ENCODE measurements at regions not wholly inside any gene's neighbourhood (a gene's known extent, or its start where the extent isn't known, plus 50 kb on each side); places are given as distances from the start of the nearest gene placed in this dataset.
"Not testable (repeated sequence)": the region's sequence is repeated elsewhere in the genome, so short reads cannot be mapped to it uniquely, and the experiment has no call there.

DNA sequence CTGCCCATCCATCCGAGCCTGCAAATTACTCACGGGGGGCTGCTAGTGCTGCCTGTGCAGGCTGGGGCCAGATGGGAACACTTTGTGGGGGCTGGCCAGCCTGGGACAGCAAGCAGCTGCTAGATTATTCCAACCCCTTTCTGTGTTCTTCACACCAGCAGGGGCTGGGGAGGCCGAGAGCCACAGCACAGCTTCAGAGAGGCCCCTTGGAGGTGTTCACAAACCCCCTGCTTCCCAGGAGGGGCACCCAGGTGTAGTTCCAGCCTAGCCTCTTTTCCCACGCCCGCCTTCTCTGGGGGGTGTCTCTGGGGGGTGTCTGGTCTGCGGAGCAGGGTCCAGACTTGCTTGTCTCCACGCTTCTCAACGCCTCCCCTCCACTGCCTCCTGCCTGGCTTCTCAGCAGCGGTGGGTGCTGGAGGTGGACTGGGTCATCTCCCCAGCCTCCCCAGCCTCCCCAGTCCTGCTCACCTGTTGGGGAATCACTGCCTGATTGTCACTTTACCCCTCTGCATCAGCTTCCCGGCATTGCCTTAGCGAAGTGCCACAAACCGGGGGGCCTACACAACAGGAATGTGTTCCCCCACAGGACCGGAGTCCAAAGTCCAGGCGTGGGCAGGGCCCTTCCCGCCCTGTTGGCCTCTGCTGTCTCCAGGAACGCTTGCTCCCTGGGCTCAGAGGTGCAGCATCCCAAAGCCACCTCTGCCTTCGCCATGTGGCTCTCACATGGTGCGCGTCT is 74.0 kb upstream of the EN2 start (continued):
- TF ChIP-seq NFRKB (IDR thresholded peaks at IDR 0.05; ENCODE audit: low read depth), result no peak
- TF ChIP-seq MCM7 (IDR thresholded peaks at IDR 0.05), result no peak
- TF ChIP-seq, protein P1, sequence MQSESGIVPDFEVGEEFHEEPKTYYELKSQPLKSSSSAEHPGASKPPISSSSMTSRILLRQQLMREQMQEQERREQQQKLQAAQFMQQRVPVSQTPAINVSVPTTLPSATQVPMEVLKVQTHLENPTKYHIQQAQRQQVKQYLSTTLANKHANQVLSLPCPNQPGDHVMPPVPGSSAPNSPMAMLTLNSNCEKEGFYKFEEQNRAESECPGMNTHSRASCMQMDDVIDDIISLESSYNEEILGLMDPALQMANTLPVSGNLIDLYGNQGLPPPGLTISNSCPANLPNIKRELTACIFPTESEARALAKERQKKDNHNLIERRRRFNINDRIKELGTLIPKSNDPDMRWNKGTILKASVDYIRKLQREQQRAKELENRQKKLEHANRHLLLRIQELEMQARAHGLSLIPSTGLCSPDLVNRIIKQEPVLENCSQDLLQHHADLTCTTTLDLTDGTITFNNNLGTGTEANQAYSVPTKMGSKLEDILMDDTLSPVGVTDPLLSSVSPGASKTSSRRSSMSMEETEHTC (IDR thresholded peaks at IDR 0.05), result no peak

DNA sequence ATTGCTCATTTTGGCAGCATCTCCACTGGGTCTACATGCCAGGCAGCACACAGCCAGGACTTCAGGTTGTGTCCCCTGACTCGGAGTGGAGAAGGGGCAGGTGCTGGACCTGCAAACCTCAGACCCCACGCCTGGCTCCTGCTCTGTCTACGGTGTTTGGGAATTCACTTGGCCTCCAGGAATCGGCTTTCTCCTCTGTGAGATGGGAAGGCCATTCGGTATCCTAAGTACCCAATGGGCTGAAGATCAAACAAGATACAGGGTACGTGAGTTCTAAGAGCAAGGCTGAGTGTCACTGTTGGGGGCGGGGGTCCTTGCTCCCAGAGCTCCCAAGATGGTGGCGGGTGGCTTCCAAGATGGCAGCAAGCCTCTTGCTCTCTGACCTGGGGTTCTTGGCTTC is 73.2 kb upstream of the EN2 start:
- POLR2A ChIA-PET, result interaction anchor here (0.6 to 1.8 kb wide), 2 partner anchors 11 to 162 kb away, joined by 3 to 4 read pairs; no protein-coding TSS in a partner anchor
- H3K27ac ChIP-seq (ENCODE audit: extremely low read depth, low read depth, low read length), result no peak overlapping the region
- H3K4me1 ChIP-seq (replicated peaks in 1 of 2; ENCODE audit: control insufficient read depth in 2 of 2, insufficient read depth in 2 of 2, low read length in 2 of 2), result peaks cover 0 to 17% of the 10 kb centered on the region in 2 experiments; a peak in 1 of 5 replicates
- H4K20me1 ChIP-seq (replicated peaks; ENCODE audit: control insufficient read depth, insufficient read depth, low read length), result peaks cover 28% of the 10 kb centered on the region; the same call in 1 of the 2 replicates
- no TSS peak for BruUV-seq (replicated peaks)
- no peaks in the 10 kb centered on the region for H3K9me3 ChIP-seq (replicated peaks; ENCODE audit: control insufficient read depth, insufficient read depth, low read depth, low read length)
- FAIRE-seq (no peak), ATAC-seq (no peak), DNase-seq (ENCODE audit: extremely low read depth in 1 of 4, low spot score in 3 of 4) (no peak)
- CTCF ChIA-PET (ENCODE audit: low intra/inter-chr PET ratio), result no interaction called here
- no peak overlapping the region for H3K9ac ChIP-seq (ENCODE audit: insufficient read depth in 1 of 2, low read depth in 2 of 2, low read length in 2 of 2)
- intact Hi-C loops (cut with micrococcal nuclease), result loop anchor here (5.0 kb wide), 1 partner anchor 148 kb away; no protein-coding TSS in a partner anchor
- H3K4me3 ChIP-seq, result no peak overlapping the region
- H3K27me3 ChIP-seq (ENCODE audit: control insufficient read depth in 2 of 2, insufficient read depth in 2 of 2, low read length in 2 of 2), result peaks cover 76 to 91% of the 10 kb centered on the region in 2 experiments
- in situ Hi-C loops (cut with MboI), result loop anchor here (25.0 kb wide), 1 partner anchor 378 kb away; no protein-coding TSS in a partner anchor
- 1% methylated on average over 8 of the region's 8 CpGs for WGBS (ENCODE audit: insufficient coverage, low coverage, missing lambda C conversion rate)
- no peak for TF ChIP-seq FOXK1 (CRISPR knock-in tag; IDR thresholded peaks at IDR 0.05; ENCODE audit: borderline replicate concordance)
- no peak for TF ChIP-seq GABPB2 (CRISPR knock-in tag; conservative IDR thresholded peaks at IDR 0.05)
- no peak for TF ChIP-seq TOE1 (IDR thresholded peaks at IDR 0.05; ENCODE audit: borderline replicate concordance)
- no peak for TF ChIP-seq TOE1 (CRISPR knock-in tag; IDR thresholded peaks at IDR 0.05; ENCODE audit: borderline replicate concordance, low read depth)
- TF ChIP-seq ZNF695 (CRISPR knock-in tag; IDR thresholded peaks at IDR 0.05), result no peak
- H3K9me1 ChIP-seq (ENCODE audit: control insufficient read depth, insufficient read depth, low read length), result no peaks in the 10 kb centered on the region
- no peak overlapping the region for H2AFZ ChIP-seq (ENCODE audit: low read depth, low read length)
- no peaks in the 10 kb centered on the region for H3K79me2 ChIP-seq (ENCODE audit: control insufficient read depth, insufficient read depth, low read length)
- H3K36me3 ChIP-seq (ENCODE audit: control insufficient read depth, insufficient read depth, low read length), result no peaks in the 10 kb centered on the region
- H3K4me2 ChIP-seq (ENCODE audit: insufficient read depth, low read length), result no peak overlapping the region

DNA sequence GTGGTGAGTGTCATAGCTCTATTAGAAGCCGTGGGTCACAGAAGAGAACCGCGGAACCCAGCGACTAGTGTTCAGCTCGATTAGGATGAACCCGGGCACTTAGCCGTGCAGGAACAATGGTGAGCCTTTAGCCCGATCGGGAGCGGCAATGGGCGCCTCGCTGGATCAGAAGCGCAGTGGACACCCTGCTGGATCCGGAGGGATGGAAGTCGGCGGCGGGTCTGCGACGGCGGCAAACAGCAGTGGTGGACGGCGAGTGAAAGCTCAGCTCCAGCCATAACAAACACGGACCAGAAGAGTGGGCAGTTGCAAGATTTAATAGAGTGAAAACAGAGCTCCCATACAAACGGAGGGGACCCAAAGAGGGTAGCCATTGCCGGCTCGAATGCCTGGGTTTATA is 72.7 kb upstream of the EN2 start:
- FAIRE-seq; BruUV-seq (replicated peaks); H3K36me3 ChIP-seq (ENCODE audit: control insufficient read depth, insufficient read depth, low read length); ATAC-seq; H3K4me2 ChIP-seq (ENCODE audit: insufficient read depth, low read length); H3K9ac ChIP-seq (ENCODE audit: insufficient read depth in 1 of 2, low read depth in 2 of 2, low read length in 2 of 2); H2AFZ ChIP-seq (ENCODE audit: low read depth, low read length); intact Hi-C loops (cut with micrococcal nuclease); H3K9me1 ChIP-seq (ENCODE audit: control insufficient read depth, insufficient read depth, low read length); H3K9me3 ChIP-seq (replicated peaks; ENCODE audit: control insufficient read depth, insufficient read depth, low read depth, low read length); DNase-seq (ENCODE audit: extremely low read depth in 1 of 4, low spot score in 3 of 4); CTCF ChIA-PET (ENCODE audit: low intra/inter-chr PET ratio); H3K4me3 ChIP-seq; H3K79me2 ChIP-seq (ENCODE audit: control insufficient read depth, insufficient read depth, low read length); H3K27ac ChIP-seq (ENCODE audit: extremely low read depth, low read depth, low read length): not testable (repeated sequence)
- Histone ChIP-seq H3K27me3 (ENCODE audit: control insufficient read depth in 2 of 2, insufficient read depth in 2 of 2, low read length in 2 of 2) (peaks cover 78 to 93% of the 10 kb centered on the region in 2 experiments), H4K20me1 (replicated peaks; ENCODE audit: control insufficient read depth, insufficient read depth, low read length) (peaks cover 29% of the 10 kb centered on the region; the same call in 1 of the 2 replicates), H3K4me1 (replicated peaks in 1 of 2; ENCODE audit: control insufficient read depth in 2 of 2, insufficient read depth in 2 of 2, low read length in 2 of 2) (peaks cover 0 to 17% of the 10 kb centered on the region in 2 experiments; a peak in 1 of 5 replicates)
- under 1% methylated on average over 26 of the region's 26 CpGs for WGBS (ENCODE audit: insufficient coverage, low coverage, missing lambda C conversion rate)
- POLR2A ChIA-PET, result interaction anchor here (1.8 kb wide), 1 partner anchor 11 kb away, joined by 4 read pairs; no protein-coding TSS in a partner anchor
- in situ Hi-C loops (cut with MboI), result loop anchor here (25.0 kb wide), 1 partner anchor 377 kb away; no protein-coding TSS in a partner anchor

Measured in K562 (cell line).